SW480 (cell line): ENCODE measurements at regions not wholly inside any gene's neighbourhood (a gene's known extent, or its start where the extent isn't known, plus 50 kb on each side); places are given as distances from the start of the nearest gene placed in this dataset.
A peak's percentile ranks its signal among the peaks of the same experiment; 100 is the strongest.

Source experiments
- DNase-seq: peaks from one replicate; pipeline ENCODE4 v3.0.0-alpha.2; 2016; ENCODE audit warnings: low spot score

DNA sequence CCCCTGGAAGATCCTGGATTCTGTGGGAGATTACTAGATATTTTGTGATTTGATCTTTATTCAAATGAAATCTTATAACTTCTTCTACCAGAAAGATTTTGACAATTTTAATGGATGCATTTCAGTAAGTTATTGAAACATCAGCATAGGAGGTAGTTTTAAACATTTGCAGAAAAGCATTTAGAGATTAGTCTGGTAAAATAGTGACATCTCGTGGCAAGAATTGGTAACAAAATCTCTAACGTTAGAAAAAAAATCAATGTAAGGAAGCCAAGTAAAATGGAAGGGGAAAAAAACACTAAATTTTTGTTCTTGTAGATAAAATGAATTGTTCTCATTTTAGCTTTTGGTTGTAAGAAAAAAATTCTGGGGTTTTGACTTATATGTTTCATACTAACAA lies 73.3 kb downstream of the TASL start:
- DNase-seq: peak; percentile 10

DNA sequence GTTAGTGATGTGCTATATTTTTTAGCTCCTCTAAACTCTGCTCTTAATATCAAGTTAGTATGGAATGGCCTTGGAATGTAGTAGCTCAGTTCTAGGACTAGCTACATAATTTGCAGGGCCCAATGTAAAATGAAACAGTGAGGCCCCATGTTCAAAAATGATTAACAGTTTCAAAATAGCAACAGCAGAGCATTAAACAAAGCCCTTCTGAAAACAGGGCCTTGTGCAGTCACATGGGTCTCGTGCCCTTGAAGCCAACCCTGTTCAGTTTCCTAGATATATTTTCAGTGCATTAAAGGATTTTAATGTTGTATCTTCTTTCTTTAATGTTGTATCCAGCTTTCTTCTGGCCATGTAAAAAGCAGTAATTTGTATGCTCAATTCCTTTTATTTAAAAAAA lies 82.1 kb downstream of the TASL start:
- DNase-seq: no peak

DNA sequence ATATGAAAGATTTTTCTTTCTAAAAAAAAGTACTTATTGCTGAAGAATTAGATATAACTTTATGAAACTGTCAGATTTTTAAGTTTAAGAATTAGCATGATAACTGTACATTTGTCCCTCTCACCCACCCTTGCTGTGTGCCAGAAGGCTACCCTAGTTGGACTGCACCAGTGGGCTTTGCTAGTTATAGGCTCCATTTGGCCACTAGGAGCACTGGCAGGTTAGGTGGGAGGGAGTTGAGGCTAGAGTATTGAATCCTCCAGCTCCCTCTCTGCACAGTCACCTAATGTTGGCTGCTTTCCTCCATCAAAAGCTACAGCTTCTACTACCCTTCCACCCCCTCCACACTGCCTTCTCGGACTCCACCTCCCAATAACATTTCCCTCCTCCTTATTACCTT lies 84.2 kb downstream of the TASL start:
- no peak for DNase-seq

DNA sequence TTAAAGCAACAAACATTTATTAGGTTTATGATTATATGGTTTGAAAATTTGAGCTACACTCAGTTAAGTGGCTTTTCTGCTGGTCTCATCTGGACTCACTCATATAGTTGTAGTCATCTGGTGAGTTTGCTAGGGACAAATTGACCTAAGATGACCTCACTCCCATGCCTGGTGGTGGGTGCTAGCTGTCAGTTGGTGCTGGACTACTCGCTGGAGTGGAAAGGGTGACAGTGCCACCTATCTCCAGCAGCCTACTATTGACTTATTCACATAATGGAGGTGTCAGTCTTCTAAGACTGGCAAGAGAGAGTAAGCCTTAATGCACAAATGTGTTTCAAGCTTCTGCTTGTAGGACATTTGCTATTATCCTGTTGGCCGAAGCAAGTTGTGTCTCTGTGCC lies 88.2 kb downstream of the TASL start:
- peak; percentile 14 for DNase-seq

DNA sequence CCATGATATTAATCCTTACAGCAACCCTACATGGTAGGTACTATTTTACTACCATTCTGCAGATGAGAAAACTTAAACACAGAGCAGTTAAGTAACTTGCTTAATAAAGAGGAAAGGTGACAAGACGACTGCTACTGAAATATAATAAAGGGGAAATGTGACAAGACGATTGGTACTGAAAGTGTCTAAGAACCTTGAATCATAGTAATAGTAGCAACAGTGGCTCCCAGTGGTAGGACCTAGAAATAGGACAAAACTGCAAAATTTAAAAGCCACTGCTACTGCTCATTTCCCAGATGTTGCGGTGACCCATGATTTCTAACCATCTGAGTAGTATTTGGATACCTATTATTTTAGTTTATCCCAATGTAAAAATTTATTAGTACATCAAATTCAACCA lies 89.5 kb downstream of the TASL start:
- DNase-seq: no peak

DNA sequence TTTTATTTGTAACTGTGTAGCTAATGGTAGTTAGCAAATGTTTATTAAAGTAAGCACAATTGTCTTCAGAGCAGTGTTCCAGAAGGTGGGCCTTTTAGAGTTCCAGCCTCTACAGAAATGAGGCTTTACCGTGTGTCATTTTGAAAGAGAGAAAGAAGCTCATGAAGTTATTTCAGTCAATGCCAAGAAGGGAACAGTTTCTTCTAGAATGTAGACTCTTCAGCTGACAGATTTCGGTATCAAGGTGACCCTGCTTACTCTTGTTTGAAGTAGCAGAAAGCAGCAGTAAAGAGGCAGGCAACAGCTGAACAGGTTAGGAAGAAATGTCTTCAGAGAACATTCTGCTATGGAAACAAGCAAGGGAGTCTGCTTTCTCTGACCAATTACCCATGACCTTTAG lies 93.6 kb downstream of the TASL start:
- no peak for DNase-seq

DNA sequence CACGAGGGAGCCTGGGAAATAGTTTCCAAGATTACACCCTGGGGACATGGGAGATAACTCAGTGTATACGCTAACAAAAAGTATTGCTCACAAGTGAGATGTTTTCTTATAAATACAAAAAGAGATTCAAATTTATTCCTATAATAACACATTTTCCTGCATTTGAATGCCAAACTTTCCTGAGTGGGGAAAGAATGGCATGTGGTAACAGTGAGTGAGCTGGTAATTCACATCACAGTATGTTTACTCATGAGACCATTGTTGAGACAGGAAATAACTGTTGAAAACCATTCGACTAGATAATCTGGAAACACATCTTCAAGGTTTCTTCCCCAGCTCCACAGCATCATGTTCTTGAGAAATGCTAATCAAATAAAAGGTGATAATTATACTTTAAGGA lies 109.1 kb downstream of the TASL start:
- DNase-seq: no peak
